Hematopoietic multipotent progenitor cell treated with erythropoietin and hydrocortisone succinate and interleukin-3 and kit ligand, for 15 days (in vitro differentiated cells): ENCODE measurements at regions not wholly inside any gene's neighbourhood (a gene's known extent, or its start where the extent isn't known, plus 50 kb on each side); places are given as distances from the start of the nearest gene placed in this dataset.
"Not testable (repeated sequence)": the region's sequence is repeated elsewhere in the genome, so short reads cannot be mapped to it uniquely, and the experiment has no call there.

Experiments
- DNase-seq: peaks from one replicate; pipeline ENCODE4 v3.0.0-alpha.2; 2015; ENCODE audit warnings: low spot score

DNA sequence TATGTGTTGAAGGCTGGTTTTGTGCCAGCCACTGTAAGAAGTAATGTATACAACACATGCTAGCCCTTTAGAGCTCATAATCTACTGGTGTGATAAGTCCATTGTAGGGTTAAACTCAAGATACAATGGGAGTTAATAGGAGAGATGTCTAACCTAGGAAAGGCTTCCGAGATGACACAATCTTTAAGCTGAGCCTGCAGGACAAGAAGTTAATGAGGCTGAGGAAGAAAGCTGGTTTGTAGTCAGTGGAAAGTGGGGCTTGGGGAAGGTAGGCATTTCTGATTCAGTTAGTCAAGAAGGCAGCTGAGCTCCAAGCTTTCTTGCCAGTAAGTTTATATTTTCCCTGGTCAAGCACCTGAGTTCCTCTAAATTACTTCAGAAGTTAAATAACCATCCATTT, 83.0 kb upstream of the TGFBR2 start:
- no peak for DNase-seq

DNA sequence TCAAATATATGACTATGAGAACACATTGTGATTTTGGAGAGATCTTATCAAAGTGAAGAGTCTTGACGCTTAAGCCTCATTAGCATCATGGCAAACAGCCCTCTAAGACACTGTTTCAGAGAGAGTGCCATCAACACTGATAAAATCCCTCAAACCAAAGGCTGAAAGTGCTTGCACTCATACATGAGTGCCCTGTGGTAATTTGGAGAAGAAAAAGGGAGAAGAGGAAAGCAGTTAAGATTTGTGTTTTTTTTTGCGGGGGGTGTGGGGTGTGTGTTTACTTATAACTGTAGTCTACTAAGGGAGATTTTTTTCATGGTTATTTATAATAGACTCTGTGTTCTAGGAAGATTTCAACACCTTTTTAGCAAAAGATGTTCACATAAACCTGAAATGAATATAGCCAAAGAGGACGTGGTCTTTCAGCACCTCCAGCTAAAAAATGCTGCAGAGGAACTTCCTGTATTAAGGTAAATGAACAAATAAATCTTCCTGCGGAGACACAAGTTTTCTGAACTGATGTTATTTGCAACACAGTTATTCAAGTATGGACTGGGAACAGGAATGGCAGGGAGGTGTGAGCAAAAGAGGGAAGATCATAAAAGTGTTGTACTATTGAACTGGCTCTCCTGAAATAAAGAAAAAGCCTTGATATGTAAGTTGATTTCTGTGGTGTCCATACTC, 81.9 kb upstream of the TGFBR2 start:
- no peak for DNase-seq

DNA sequence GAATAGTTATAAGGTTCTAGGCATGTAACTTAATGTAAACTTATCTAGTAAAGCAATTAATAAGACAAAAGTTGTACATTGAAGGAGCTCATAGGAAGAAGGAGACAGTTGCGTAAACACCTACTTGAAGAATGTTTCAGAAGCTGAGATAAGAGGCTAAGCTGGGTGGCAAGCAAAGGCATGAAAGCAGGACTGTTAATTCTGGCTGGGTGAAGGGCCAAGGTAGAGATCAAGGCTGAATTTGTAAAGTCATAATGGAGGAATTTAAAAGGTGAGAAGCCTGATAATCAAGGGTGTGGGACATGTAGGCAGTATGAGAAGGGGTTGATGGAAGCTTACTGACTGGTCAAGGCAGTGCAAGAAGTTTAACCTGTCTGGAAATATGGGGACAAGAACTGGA, 80.4 kb upstream of the TGFBR2 start:
- DNase-seq: no peak

DNA sequence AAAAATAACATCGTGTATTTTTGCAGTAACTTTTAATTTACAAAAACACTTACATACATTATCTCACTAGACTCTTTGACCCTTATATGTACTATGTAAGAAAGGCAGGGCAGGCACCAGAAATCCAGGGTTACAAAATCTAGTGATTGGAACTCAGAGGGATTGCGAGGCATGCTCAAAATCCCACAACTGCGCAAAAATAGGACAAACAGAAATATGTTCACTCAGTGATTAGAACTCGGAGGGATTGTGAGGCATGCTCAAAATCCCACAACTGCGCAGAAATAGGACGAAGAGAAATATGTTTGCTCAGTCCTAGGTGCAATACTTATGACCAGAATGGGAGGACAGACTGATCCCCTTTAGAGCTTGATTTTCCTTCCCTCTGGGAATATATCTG, 79.2 kb upstream of the TGFBR2 start:
- DNase-seq: no peak

DNA sequence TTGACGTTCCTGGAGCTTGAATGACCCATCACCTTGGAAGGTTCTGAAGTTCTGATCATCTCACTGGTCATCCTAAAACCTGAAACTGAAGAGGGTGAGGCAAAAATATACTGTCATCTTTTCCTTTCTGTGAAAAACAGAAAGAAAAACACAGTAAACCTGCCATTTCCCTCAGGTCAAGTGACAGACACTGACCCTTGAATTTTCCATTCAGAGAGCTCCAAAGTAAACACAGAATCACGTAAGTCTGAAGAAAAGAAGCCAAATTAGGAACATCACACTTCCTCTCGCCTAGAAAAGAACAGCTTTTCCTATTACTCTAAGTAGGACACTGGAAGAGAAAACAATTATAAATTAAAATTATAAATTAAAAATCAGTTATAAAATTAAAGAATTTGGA, 78.7 kb upstream of the TGFBR2 start:
- DNase-seq: no peak

DNA sequence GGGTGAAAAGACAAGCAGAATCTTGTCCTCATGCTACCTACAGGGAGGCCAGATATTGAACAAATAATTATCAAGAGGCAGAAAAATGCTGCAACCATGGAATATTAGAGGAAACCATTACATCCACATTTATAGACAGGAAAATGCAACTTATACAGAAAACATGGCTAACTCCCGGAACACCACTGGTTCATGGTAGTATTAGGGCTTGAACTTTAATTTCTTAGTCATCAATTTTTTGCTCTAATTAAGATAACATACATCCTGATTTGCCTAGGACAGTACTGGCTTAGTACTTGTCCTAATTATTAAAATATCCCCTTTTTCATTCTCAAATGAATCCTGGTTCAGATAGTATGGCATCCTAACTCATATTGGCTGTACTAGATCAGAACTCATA, 76.3 kb upstream of the TGFBR2 start:
- DNase-seq: no peak

DNA sequence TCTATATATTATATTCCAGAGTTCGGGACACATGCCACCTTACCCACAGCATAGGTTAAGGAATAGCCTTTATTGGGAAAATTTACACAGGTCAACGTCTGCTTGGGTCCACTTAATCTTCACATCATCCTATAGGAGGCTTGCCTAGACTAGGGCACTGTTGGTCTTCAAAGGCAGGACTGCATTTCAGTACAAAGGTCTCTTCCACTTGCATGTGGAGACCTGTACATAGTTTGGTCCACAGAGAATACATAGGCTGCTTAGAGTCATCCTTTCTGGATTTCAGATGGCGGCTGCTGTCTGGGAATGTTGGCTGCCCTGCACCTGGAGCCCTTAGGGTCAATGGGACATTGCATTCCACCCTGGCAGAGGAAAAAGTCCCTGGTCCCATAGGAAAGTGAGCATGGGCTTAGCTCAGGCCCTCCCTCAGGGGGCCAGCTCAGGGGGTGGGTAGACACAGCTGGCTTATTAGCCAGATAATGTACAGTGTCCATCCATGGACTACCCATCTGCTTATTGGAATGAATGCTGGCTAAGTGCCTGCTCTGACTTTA, 75.3 kb upstream of the TGFBR2 start:
- no peak for DNase-seq

DNA sequence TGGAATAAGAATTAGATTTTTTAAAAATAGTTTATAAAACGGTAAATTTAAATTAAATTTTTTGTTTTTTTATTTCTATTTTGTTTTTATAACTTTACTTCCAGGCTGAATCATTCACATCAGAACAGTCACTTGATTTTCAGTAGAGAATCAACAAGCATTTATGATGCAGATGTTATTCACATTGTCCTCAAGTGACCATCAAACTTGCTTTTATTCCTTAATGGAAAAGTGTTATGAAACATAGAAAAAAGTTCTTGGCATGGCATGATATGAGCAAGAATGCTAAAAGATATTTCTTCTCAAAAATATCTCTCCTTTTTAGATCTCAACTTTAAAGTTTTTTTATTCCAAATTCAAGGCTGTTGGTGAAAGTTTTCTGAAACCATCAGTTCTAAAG, 70.9 kb upstream of the TGFBR2 start:
- no peak for DNase-seq

DNA sequence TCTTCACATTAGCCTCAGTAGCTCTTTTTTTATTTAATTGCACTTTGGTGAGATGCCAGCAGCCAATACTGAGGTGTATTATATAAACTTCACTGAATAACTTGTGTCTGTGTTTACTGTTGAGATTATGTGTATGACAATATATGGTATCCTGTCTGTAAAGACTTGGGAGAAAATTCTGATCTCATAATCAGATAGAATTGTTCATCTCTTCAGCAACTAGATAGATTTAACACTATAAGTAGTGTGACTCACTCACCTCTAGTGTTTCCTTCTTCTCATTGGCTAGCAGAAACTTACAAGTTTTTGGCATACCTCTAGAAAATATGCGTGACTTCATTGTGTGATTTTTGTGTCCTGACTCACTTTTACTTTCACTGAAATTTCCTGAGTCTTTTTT, 67.6 kb upstream of the TGFBR2 start:
- no peak for DNase-seq

DNA sequence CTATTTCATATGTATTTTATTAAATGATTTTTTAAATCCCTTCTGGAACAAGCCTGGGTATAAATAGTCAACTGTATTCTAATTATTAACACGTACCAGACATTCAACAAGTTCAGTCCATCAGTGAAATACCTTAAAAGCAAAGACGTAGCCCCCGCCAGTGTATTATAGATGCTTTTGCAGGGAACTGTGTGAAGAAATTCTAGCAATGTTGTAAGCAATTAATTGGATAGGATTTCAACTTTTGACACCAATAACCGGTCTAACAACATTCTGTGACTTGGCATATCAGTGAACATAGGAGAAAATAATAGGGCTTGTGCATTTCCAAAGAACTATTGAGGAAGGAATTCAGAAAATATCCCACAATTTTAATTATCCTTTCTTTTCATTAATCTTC, 67.2 kb upstream of the TGFBR2 start:
- no peak for DNase-seq

DNA sequence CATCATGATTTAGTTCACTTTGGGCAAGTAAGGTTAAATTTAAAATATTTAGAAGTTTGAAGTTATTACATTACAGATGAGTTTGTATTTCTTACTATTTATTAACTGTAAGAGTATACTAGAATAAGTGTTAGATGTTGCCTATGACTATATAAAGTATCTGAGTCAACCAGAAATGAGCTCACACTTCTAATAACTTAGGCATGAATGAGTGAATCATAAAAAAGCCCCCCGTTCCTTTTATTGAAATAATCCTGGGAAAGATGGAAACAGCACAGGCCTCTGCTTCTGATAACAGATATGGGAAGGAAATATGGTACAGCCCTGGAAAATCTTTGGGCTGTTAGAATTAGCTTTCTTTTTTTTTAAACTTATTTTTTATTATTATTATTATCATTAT, 66.6 kb upstream of the TGFBR2 start:
- no peak for DNase-seq

DNA sequence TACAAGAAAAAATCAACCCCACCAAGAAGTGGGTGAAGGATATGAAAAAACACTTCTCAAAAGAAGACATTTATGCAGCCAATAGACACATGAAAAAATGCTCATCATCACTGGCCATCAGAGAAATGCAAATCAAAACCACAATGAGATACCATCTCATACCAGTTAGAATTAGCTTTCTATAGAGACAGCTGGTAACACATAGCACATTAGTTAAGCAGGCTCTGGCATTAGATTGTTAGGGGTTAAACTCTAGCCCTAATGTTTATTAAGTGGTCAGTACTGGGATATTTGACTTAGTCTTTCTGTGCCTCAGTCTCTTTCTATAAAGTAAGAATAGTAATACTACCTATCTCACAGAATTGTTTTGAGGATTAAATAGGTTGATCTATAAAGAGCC, 65.2 kb upstream of the TGFBR2 start:
- DNase-seq: not testable (repeated sequence)

DNA sequence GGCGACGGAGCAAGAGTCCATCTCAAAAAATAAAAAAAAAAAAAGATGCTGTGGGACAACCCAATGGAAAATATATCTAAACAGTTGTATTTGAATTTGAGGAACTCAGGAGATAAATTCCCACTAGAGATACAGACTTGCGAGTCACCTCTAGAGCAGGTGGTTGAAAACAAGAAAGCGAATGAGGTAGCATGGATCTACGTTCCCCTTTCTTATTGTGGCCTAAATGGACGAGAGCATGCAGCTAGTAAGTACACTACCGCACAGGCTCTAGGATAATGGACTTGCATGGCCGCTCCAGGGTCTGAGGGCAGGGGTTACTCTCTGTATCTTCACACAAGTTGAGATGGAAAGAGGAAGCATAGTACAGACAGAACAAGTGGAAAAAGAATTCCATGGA, 63.5 kb upstream of the TGFBR2 start:
- DNase-seq: no peak

DNA sequence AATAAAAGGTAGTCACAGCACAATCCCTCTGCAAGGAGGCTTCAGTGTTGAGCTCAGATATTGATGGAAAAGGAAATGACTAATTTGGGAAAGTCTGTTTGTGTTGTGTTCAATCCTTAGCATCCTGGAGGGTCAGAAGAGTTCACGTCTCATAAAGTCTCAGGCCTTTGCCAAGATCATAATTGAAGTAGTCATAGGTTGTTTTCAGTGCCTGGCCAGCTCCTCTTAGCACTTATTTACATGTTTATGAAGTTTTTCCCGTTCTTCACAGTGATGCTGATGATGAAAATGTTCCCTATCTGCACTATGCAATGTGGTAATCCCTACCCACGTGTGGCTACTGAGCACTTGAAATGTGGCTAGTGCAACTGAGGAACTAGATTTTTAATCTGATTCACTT, 61.6 kb upstream of the TGFBR2 start:
- DNase-seq: no peak

DNA sequence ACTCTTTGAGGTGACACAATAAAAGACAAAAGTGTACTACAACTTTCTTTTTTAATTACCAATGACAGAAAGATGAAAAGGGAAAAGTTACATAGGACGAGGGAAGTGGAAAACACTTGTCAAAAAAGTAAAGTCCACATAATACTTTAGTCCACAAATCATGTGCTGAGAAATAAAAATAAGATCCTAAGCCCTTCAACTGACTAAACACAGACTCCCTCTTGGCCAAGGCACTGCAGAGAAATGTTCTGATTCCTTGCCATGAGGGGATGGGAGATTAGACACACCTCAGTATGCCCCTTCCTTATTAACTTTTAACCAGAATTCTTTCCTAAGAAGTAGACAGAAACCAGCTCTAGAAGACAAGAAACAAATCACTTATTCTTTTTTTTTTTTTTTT, 59.5 kb upstream of the TGFBR2 start:
- DNase-seq: no peak

DNA sequence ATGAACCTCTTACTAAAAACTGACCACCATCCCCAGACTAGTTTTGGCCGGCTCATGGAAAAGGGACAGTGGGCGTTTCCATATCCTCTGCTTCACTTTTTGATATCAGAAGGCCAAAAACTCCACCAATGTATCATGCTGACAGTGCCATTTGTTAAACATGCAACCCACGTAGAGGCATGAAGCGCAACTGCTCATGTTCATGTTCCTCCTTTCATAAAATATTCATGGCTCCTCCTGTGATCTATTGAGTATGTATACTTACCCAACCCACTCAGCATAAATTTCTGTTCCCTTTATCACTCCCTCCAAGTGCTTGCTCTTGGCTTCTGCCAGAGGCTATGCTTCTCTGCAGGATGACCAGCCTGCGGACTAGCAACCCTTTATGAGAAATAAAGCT, 58.7 kb upstream of the TGFBR2 start:
- no peak for DNase-seq

DNA sequence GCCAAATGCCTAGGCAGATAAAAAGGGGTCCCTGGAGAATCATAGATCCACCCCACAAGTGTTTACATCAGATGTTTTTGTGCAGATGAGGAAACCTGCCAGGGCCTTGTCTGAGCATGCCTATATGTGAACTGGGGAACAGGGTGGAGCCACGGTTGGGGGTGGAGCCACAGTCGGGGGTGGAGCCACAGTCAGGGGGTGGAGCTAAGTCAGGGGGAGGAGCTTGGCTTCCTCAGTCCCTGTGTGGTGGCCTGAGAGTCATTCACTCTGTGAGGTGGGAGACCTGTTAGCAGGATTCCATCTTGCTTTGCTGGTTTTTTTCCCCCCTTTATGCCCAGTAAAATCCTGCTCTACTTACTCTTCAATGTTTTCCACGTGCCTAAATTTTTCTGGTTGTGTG, 57.8 kb upstream of the TGFBR2 start:
- peak; percentile 51 for DNase-seq

DNA sequence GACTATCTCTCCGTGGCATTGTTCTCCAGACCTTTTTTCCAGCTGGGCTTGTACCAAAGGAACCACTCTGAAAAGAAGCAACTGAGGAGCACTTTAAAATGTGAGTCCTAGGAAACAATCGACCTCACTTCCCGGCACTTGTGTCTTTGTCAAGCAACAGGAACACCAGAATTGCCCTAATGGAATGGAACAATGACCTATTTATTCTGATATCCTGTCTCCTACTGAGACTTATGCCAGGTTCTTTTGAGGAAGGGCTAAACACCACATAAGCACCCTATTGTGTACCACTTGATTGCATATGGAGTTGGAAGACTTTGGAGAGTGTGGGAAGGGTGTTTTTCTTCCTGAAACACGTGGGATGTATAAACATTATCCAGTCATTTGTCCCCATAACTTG, 56.8 kb upstream of the TGFBR2 start:
- DNase-seq: no peak

DNA sequence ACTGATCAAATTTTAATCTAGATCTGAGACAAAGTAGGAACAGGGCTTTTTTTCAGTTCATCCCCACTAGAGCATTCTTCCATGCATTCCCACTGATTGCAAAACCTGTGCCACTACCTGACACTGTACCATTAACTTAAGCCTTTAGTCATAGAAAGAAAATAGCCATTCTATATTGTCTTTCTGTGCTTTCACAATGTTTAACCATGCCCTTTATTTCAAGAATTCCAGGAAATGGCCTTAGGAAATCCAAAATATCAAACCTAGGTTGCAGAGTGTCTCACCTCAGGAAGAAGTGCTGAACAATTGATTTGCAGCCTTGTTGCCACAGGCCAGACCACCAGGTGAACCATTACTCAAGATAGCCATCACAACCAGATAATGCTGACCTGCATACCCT, 56.2 kb upstream of the TGFBR2 start:
- DNase-seq: no peak

DNA sequence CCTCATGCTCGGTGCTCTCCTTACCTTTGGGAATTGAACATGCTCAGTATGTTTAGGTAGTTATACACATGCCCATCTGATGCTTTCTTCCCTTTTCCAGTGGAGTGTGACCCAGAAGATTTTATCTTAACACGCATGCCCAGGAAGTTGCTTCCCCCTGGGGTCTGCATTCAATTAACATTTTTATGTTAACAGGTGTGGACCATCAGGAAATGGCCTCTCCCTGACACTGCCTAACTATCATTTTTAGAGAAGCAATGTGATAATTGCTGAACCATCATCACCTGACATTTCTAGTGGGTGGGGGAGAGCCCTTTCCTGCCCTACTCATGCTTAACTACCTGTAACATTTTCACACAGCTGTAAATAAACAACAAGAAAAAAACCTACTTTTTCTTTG, 55.1 kb upstream of the TGFBR2 start:
- no peak for DNase-seq

DNA sequence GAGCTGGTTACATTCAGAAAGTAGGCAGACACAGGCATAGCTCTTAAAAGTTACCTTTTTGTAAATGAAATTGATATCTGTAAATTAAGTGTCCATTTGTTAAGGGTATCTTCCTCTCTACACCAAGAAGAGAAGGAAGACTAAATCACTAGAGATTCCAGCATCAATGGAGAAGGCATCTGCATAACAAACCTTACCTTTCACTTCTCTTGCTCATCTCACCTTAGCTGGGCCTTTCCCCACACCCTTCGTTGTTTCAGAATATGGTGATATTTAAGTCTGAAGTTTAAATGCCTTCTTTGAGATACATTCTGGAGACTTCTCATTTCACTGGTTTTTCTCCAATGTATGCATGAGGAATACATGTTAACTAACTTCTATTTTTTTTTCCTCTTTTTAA, 54.5 kb upstream of the TGFBR2 start:
- no peak for DNase-seq

DNA sequence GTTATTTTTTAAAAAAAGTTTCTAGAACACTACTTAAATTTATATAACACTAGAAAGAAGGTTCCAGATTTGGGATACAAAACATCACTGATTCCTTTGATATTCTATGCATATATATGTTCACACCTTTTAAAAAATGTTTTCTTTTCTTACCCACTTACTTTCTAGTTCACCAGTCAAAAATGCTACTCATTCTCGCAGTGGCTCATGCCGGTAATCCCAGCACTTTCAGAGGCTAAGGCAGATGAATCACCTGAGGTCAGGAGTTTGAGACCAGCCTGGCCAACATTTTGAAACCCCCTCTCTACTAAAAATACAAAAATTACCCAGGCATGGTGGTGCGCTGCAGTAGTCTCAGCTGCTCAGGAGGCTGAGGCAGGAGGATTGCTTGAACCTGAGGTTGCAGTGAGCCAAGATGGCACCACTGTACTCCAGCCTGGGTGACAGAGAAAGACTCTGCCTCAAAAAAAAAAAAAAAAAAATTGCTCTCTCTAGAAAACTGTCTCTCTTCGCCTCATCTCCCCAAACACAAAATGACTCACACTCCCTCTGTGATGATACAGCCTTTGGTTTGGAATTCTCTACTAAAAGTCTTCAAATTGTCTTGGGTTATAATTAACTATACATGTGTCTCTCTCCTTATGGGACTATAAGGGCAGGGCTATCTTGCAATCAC, 52.6 kb upstream of the TGFBR2 start:
- no peak for DNase-seq

DNA sequence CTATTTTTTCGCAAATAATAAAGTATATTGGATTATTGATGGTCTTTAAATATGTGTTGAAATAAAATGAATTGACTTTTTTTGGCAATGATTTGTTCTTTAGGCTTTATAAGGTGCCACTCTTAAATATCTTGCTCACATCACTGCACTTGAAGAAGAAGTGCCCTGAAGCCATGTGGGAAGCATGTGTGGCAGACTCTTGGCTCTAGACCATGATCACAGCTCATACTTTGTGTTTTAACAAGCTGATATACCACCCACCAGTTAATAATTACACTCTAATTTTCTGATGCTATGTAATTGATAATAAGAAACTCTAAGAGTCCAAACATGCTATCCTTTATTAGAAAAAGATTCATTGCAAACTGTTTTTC, 52.1 kb upstream of the TGFBR2 start:
- no peak for DNase-seq

DNA sequence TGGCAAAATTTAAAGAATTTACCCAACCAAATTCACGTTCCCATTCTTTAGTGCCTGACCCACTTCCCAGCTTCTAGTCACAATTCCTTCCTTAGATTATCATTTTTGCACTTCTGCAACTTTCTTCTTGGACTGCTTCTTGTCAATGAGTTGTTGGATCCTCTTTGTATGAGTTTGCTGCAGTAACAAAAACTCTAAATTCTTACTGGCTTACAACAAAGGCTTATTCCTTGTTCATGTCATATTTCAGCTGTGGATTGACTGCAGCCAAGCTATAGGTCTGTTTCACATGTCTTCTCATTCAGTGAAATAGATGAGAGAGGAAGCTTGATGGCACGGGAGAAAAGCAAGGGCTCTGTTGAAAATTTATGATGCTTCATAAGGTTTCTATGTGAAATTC, 50.4 kb upstream of the TGFBR2 start:
- DNase-seq: no peak
